ENCODE measurements at regions not wholly inside any gene's neighbourhood (a gene's known extent, or its start where the extent isn't known, plus 50 kb on each side); places are given as distances from the start of the nearest gene placed in this dataset.

GRCh38 chr5:6221141-6221626 is 157.2 kb downstream of the MED10 start:
- Mint-ChIP-seq H3K9me3 (ENCODE audit: low read depth, unreplicated experiment) (peaks cover 6% of the 10 kb centered on the region), H3K27me3 (ENCODE audit: unreplicated experiment) (peaks cover 13% of the 10 kb centered on the region), H3K27ac (ENCODE audit: unreplicated experiment) (no peak overlapping the region), H3K4me1 (ENCODE audit: low read depth, unreplicated experiment) (no peaks in the 10 kb centered on the region), H3K4me3 (ENCODE audit: low read depth, unreplicated experiment) (no peak overlapping the region), H3K36me3 (ENCODE audit: insufficient read depth, unreplicated experiment) (no peaks in the 10 kb centered on the region)
- DNase-seq: no peak
- CTCF ChIA-PET: no interaction called here
- TF ChIP-seq CTCF (IDR thresholded peaks at IDR 0.05; ENCODE audit: unreplicated experiment): no peak
- no TSS peak for BruUV-seq (replicated peaks)
- intact Hi-C loops (cut with micrococcal nuclease; ENCODE audit: unreplicated experiment): no loop called here

GRCh38 chr5:6220346-6221088 is 157.8 kb downstream of the MED10 start:
- TF ChIP-seq CTCF (IDR thresholded peaks at IDR 0.05; ENCODE audit: unreplicated experiment): no peak
- Mint-ChIP-seq H3K27me3 (ENCODE audit: unreplicated experiment) (peaks cover 13% of the 10 kb centered on the region), H3K27ac (ENCODE audit: unreplicated experiment) (no peak overlapping the region), H3K9me3 (ENCODE audit: low read depth, unreplicated experiment) (peaks cover 6% of the 10 kb centered on the region), H3K4me3 (ENCODE audit: low read depth, unreplicated experiment) (no peak overlapping the region), H3K4me1 (ENCODE audit: low read depth, unreplicated experiment) (no peaks in the 10 kb centered on the region), H3K36me3 (ENCODE audit: insufficient read depth, unreplicated experiment) (no peaks in the 10 kb centered on the region)
- CTCF ChIA-PET: no interaction called here
- intact Hi-C loops (cut with micrococcal nuclease; ENCODE audit: unreplicated experiment): no loop called here
- no peak for DNase-seq
- BruUV-seq (replicated peaks): no TSS peak

GRCh38 chr5:6218517-6218916 is 159.8 kb downstream of the MED10 start:
- Mint-ChIP-seq H3K27me3 (ENCODE audit: unreplicated experiment) (peaks cover 13% of the 10 kb centered on the region), H3K9me3 (ENCODE audit: low read depth, unreplicated experiment) (peaks cover 8% of the 10 kb centered on the region), H3K4me3 (ENCODE audit: low read depth, unreplicated experiment) (no peak overlapping the region), H3K4me1 (ENCODE audit: low read depth, unreplicated experiment) (no peaks in the 10 kb centered on the region), H3K36me3 (ENCODE audit: insufficient read depth, unreplicated experiment) (no peaks in the 10 kb centered on the region), H3K27ac (ENCODE audit: unreplicated experiment) (no peak overlapping the region)
- intact Hi-C loops (cut with micrococcal nuclease; ENCODE audit: unreplicated experiment): no loop called here
- BruUV-seq (replicated peaks): no TSS peak
- CTCF ChIA-PET: no interaction called here
- no peak for TF ChIP-seq CTCF (IDR thresholded peaks at IDR 0.05; ENCODE audit: unreplicated experiment)
- DNase-seq: no peak

GRCh38 chr5:6218116-6218515 is 160.2 kb downstream of the MED10 start:
- DNase-seq: no peak
- Mint-ChIP-seq H3K36me3 (ENCODE audit: insufficient read depth, unreplicated experiment) (no peaks in the 10 kb centered on the region), H3K4me3 (ENCODE audit: low read depth, unreplicated experiment) (no peak overlapping the region), H3K4me1 (ENCODE audit: low read depth, unreplicated experiment) (no peaks in the 10 kb centered on the region), H3K27me3 (ENCODE audit: unreplicated experiment) (peaks cover 13% of the 10 kb centered on the region), H3K9me3 (ENCODE audit: low read depth, unreplicated experiment) (peaks cover 8% of the 10 kb centered on the region), H3K27ac (ENCODE audit: unreplicated experiment) (no peak overlapping the region)
- intact Hi-C loops (cut with micrococcal nuclease; ENCODE audit: unreplicated experiment): no loop called here
- BruUV-seq (replicated peaks): no TSS peak
- CTCF ChIA-PET: no interaction called here
- TF ChIP-seq CTCF (IDR thresholded peaks at IDR 0.05; ENCODE audit: unreplicated experiment): no peak

Data from Calu3 (cell line).